HepG2 (cell line): ENCODE measurements at regions not wholly inside any gene's neighbourhood (a gene's known extent, or its start where the extent isn't known, plus 50 kb on each side); places are given as distances from the start of the nearest gene placed in this dataset.
"Not testable (repeated sequence)": the region's sequence is repeated elsewhere in the genome, so short reads cannot be mapped to it uniquely, and the experiment has no call there.

Experiments used
- ATAC-seq: fragments of 200-7000 bp; cut with Tn5 transposase; 3 replicates; pipeline ENCODE4 v1.9.1; 2020; ENCODE audit warnings: mild to moderate bottlenecking, moderate library complexity
- BruUV-seq: library from RNA; stranded (reverse); fragments of 400-500 nt; replicated peaks from 2 replicates; lab custom pipeline; 2021; lab: Mats Ljungman, UMichigan
- CTCF ChIA-PET: fragments of 300-600 bp; formaldehyde crosslinking; extraction: SDS; loops from one replicate; lab custom pipeline; 2021; ENCODE audit warnings: low total read pairs, inconsistent platforms, low intra/inter-chr PET ratio; lab: Yijun Ruan, JAX
- POLR2A ChIA-PET: fragments of 350-600 bp; sonication (Branson Sonifier 250); formaldehyde crosslinking; loops from one replicate; lab custom pipeline; 2020; ENCODE audit warnings: antibody characterized with exemption, inconsistent platforms; lab: Yijun Ruan, JAX
- DNase-seq: peaks from one replicate; pipeline ENCODE4 v3.0.0-alpha.2; 2015; ENCODE audit warnings: low spot score
- FAIRE-seq: peaks from 3 replicates; lab custom pipeline; 2011; peaks lifted over from hg19 to GRCh38; lab: Jason Lieb, UNC
- H2AFZ ChIP-seq: one replicate; pipeline ENCODE4 v1.6.1; 2011; ENCODE audit warnings: low read length, inconsistent platforms
- H3K27ac ChIP-seq: fragments of 300-600 bp; 3 replicates; pipeline ENCODE4 v1.8.0; 2011; ENCODE audit warnings: mixed run types, mild to moderate bottlenecking, mixed read lengths, low read length, inconsistent platforms; ENCODE audit not compliant: insufficient read depth; ENCODE audit errors: extremely low read length
- H3K27me3 ChIP-seq, 2 experiments: fragments of 200-600 bp in 1 of 2; 2 replicates in 1 of 2; 3 replicates in 1 of 2; pipeline versions ENCODE4 v1.6.0 to v1.8.0; 2011; ENCODE audit warnings: low read length in 2 of 2, mild to moderate bottlenecking in 2 of 2, moderate library complexity in 2 of 2, inconsistent platforms in 1 of 2; ENCODE audit not compliant: insufficient read depth in 2 of 2, control insufficient read depth in 1 of 2
- H3K36me3 ChIP-seq, 2 experiments: fragments of 200-600 bp in 1 of 2; replicated peaks in 1 of 2; 2 replicates in 1 of 2; 3 replicates in 1 of 2; pipeline versions ENCODE4 v1.5.1 to v1.8.0; 2011; ENCODE audit warnings: low read length in 2 of 2, inconsistent platforms in 1 of 2; ENCODE audit not compliant: insufficient read depth in 2 of 2, control insufficient read depth in 1 of 2
- H3K4me1 ChIP-seq: 2 replicates; pipeline ENCODE4 v1.5.1; 2012; ENCODE audit warnings: low read length, inconsistent platforms; ENCODE audit not compliant: insufficient read depth
- H3K4me2 ChIP-seq: 2 replicates; pipeline ENCODE4 v1.6.0; 2011; ENCODE audit warnings: low read depth, low read length, inconsistent platforms
- H3K4me3 ChIP-seq, 3 experiments: fragments of 200-600 bp in 1 of 3; sonication (generic), shearing (Covaris generic) in 1 of 3; replicated peaks in 1 of 3; 2 replicates each; pipeline ENCODE4 v1.5.1; 2011 to 2016; ENCODE audit warnings: low read length in 3 of 3, inconsistent platforms in 2 of 3, low read depth in 2 of 3, mild to moderate bottlenecking in 2 of 3, control low read depth in 1 of 3, mixed read lengths in 1 of 3; ENCODE audit not compliant: insufficient read depth in 1 of 3
- H3K79me2 ChIP-seq: one replicate; pipeline ENCODE4 v1.6.1; 2011; ENCODE audit warnings: low read length, inconsistent platforms; ENCODE audit not compliant: insufficient read depth
- H3K9ac ChIP-seq: 2 replicates; pipeline ENCODE4 v1.6.0; 2011; ENCODE audit warnings: mild to moderate bottlenecking, low read depth, low read length, inconsistent platforms; ENCODE audit not compliant: insufficient read depth
- H3K9me3 ChIP-seq: 2 replicates; pipeline ENCODE4 v1.5.1; 2012; ENCODE audit warnings: mild to moderate bottlenecking, low read length
- H4K20me1 ChIP-seq: 2 replicates; pipeline ENCODE4 v1.6.0; 2011; ENCODE audit warnings: inconsistent platforms, mild to moderate bottlenecking, low read length, moderate library complexity; ENCODE audit not compliant: insufficient read depth
- JARID2 ChIP-seq: sonication (generic); formaldehyde crosslinking; IDR thresholded peaks from 2 replicates; pipeline ENCODE4 v1.8.1; 2023; ENCODE audit warnings: missing genetic modification reagents, inconsistent platforms; ENCODE audit not compliant: insufficient replicate concordance
- PATZ1 ChIP-seq: sonication (generic); formaldehyde crosslinking; IDR thresholded peaks from 2 replicates; pipeline ENCODE4 v1.4.0; 2020; ENCODE audit warnings: missing genetic modification reagents
- SP4 ChIP-seq: sonication (generic); formaldehyde crosslinking; IDR thresholded peaks from 2 replicates; pipeline ENCODE4 v1.8.1; 2023; ENCODE audit warnings: mild to moderate bottlenecking, missing genetic modification reagents
- TAF1 ChIP-seq: sonication (generic); formaldehyde crosslinking; IDR thresholded peaks from 2 replicates; pipeline ENCODE4 v1.4.0; 2020; ENCODE audit warnings: missing genetic modification reagents
- TFDP2 ChIP-seq: sonication (generic); formaldehyde crosslinking; IDR thresholded peaks from 2 replicates; pipeline ENCODE4 v1.4.0; 2020; ENCODE audit warnings: missing genetic modification reagents
- ZNF577 ChIP-seq: sonication (generic); formaldehyde crosslinking; IDR thresholded peaks from 2 replicates; pipeline ENCODE4 v1.4.0; 2020; ENCODE audit warnings: mild to moderate bottlenecking, low read depth, missing genetic modification reagents, borderline replicate concordance
- WGBS: methylation state at CpG from one replicate; pipeline ENCODE4 v1.1.6; 2017; ENCODE audit warnings: low lambda C conversion rate; 5-methylcytosine and 5-hydroxymethylcytosine counted together
- in situ Hi-C: cut with HindIII; loops from 2 replicates; pipeline ENCODE4 v1.10.0; 2017; ENCODE audit warnings: low pct_unique_long_range_greater_than_20kb; ENCODE audit not compliant: extremely low pct_ligation_motif_present
- intact Hi-C: fragments of 100-400 bp; cut with micrococcal nuclease; formaldehyde crosslinking; loops from one replicate; pipeline ENCODE4 v1.10.0; 2022; ENCODE audit not compliant: unreplicated experiment
- TF ChIP-seq, protein P1 (sequence below): sonication (generic); formaldehyde crosslinking; IDR thresholded peaks from 2 replicates; pipeline ENCODE4 v1.5.1; 2020; ENCODE audit warnings: missing genetic modification reagents, mild to moderate bottlenecking, borderline replicate concordance
- TF ChIP-seq, protein P2 (sequence below): sonication (generic); formaldehyde crosslinking; IDR thresholded peaks from 2 replicates; pipeline ENCODE4 v1.4.0; 2020; ENCODE audit warnings: missing genetic modification reagents, low read depth, mild to moderate bottlenecking, borderline replicate concordance

DNA sequence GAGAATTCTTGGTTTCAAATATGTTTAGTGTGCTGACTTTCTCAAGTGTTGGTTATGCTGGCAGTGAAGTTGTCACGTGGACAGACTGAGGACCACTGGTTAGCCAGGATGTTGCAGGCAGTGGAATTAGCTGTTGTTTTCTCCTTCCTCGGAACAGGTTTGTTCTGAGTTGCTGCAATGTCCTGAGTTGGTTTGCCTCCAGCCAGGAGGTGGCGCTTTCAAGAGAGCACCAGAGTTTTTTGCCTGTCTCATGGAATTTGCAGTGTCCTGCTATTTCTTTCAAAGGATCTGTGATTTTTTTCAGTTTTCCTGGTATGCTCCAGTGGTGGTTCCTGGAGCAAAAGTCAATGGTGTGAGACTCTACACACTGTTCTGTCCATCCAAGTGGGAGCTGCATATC, 158.1 kb upstream of the CXorf66 start:
- no peak for DNase-seq
- FAIRE-seq: no peak
- Histone ChIP-seq H3K4me3 (no peak overlapping the region), H2AFZ (no peak overlapping the region), H3K9me3 (no peaks in the 10 kb centered on the region), H3K4me1 (no peaks in the 10 kb centered on the region), H3K27ac (no peak overlapping the region), H3K36me3 (no peaks in the 10 kb centered on the region), H3K79me2 (no peaks in the 10 kb centered on the region), H3K4me2 (no peak overlapping the region), H3K9ac (no peak overlapping the region), H3K27me3 (no peaks in the 10 kb centered on the region), H4K20me1 (no peaks in the 10 kb centered on the region)
- ChIA-PET CTCF (no interaction called here), POLR2A (no interaction called here)
- ATAC-seq: no peak
- 0% methylated on average over 1 of the region's 3 CpGs for WGBS
- TF ChIP-seq, protein P1, sequence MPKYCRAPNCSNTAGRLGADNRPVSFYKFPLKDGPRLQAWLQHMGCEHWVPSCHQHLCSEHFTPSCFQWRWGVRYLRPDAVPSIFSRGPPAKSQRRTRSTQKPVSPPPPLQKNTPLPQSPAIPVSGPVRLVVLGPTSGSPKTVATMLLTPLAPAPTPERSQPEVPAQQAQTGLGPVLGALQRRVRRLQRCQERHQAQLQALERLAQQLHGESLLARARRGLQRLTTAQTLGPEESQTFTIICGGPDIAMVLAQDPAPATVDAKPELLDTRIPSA (CRISPR knock-in tag): no peak
- no peak for TF ChIP-seq JARID2 (CRISPR knock-in tag)
- TF ChIP-seq ZNF577 (CRISPR knock-in tag): no peak
- TF ChIP-seq TAF1 (CRISPR knock-in tag): no peak
- TF ChIP-seq SP4 (CRISPR knock-in tag): no peak
- no peak for TF ChIP-seq TFDP2 (CRISPR knock-in tag)
- TF ChIP-seq PATZ1 (CRISPR knock-in tag): no peak
- TF ChIP-seq, protein P2, sequence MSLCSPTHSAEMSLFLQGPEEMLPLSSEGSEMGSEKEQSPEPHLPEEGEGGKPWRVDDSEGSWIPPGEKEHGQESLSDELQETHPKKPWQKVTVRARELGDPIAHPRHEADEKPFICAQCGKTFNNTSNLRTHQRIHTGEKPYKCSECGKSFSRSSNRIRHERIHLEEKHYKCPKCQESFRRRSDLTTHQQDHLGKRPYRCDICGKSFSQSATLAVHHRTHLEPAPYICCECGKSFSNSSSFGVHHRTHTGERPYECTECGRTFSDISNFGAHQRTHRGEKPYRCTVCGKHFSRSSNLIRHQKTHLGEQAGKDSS: no peak
- intact Hi-C loops (loop anchor here (5.0 kb wide), 1 partner anchor 609 kb away; no protein-coding TSS in a partner anchor), in situ Hi-C loops (no loop called here)
- no TSS peak for BruUV-seq

DNA sequence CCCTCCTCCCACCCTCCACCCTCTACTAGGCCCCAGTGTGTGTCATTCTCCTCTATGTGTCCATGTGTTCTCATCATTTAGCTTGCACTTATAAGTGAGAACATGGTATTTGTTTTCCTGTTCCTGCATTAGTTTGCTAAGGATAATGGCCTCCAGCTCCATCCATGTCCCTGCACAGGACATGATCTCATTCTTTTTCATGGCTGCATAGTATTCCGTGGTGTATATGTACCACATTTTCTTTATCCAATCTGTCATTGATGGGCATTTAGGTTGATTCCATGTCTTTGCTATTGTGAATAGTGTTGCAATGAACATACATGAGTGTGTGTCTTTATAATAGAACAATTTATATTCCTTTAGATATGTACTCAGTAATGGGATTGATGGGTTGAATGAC, 148.7 kb upstream of the CXorf66 start:
- DNase-seq, H2AFZ ChIP-seq, H3K9ac ChIP-seq, POLR2A ChIA-PET, in situ Hi-C loops, ATAC-seq, BruUV-seq, H3K79me2 ChIP-seq, intact Hi-C loops, H4K20me1 ChIP-seq, H3K9me3 ChIP-seq, H3K27ac ChIP-seq, H3K4me3 ChIP-seq, H3K27me3 ChIP-seq, FAIRE-seq, H3K36me3 ChIP-seq, H3K4me2 ChIP-seq, H3K4me1 ChIP-seq, CTCF ChIA-PET: not testable (repeated sequence)
- WGBS: 0% methylated on average over 1 of the region's 1 CpG
